OCI-LY3 (cell line): ENCODE measurements at regions not wholly inside any gene's neighbourhood (a gene's known extent, or its start where the extent isn't known, plus 50 kb on each side); places are given as distances from the start of the nearest gene placed in this dataset.

Experiments used
- CTCF ChIP-seq: fragments of 200-600, 300-600 bp; sonication (generic); IDR thresholded peaks from 2 replicates; pipeline ENCODE4 v1.5.1; 2014; ENCODE audit warnings: antibody characterized with exemption, low read length, low read depth
- EZH2phosphoT487 ChIP-seq: fragments of 200-600 bp; shearing (Covaris generic); IDR thresholded peaks from 2 replicates; pipeline ENCODE4 v1.6.1; 2018; ENCODE audit warnings: antibody characterized with exemption, mixed run types, low read depth

DNA sequence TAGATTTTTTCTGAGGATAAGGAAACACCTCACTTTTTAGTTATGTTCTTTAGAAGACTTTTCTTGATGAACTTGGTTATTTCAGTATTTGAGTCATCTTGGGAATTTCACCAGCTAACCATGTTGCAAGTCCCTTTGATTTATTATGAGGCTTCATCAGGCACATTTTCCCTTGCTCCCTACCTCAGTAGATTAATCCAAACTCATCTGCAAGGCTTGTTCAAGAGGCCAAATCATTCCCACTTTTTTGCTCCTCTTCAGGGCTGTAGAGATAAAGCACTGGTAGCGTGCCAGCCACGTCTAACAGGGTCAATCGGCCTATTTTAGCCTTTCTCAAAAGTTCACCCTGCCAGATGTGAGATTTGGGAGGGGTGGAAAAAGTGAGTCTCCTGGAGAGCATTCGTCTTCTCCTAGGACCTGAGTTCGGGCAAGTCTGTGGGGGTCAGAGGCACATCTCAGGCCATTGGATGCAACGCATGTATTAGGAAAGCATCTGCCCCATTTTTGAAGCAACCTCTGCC lies 120.3 kb downstream of the RDH14 start:
- TF ChIP-seq CTCF (no peak), EZH2phosphoT487 (no peak)
